Esophagus muscularis mucosa (tissue), 3 donors: ENCODE measurements at regions not wholly inside any gene's neighbourhood (a gene's known extent, or its start where the extent isn't known, plus 50 kb on each side); places are given as distances from the start of the nearest gene placed in this dataset.

Experiments used
- CTCF ChIP-seq, 3 experiments: fragments of 200-600 bp in 2 of 3; fragments of 450-650 bp in 1 of 3; sonication (generic) in 2 of 3; IDR thresholded peaks; one replicate each; pipeline ENCODE4 v1.5.1; 2017 to 2019; ENCODE audit warnings: antibody characterized with exemption in 3 of 3, mild to moderate bottlenecking in 2 of 3, moderate library complexity in 1 of 3
- POLR2A ChIP-seq: fragments of 450-650 bp; IDR thresholded peaks from one replicate; pipeline ENCODE4 v1.6.1; 2017; ENCODE audit warnings: antibody characterized with exemption, moderate library complexity, mild to moderate bottlenecking, low read depth
- POLR2AphosphoS5 ChIP-seq, 2 donors: sonication (generic); formaldehyde crosslinking; IDR thresholded peaks; one replicate each; pipeline ENCODE4 v1.6.1; 2017; ENCODE audit warnings: antibody characterized with exemption in 2 of 2

- no peak for TF ChIP-seq CTCF (IDR thresholded peaks at IDR 0.05)
- TF ChIP-seq POLR2A, result no peak
- no peak for TF ChIP-seq POLR2AphosphoS5 (IDR thresholded peaks at IDR 0.05)
These were observed 364.4 kb upstream of the CYRIA start for GRCh38 chr2:17030047-17030446.
